ENCODE measurements at regions not wholly inside any gene's neighbourhood (a gene's known extent, or its start where the extent isn't known, plus 50 kb on each side); places are given as distances from the start of the nearest gene placed in this dataset.

DNA sequence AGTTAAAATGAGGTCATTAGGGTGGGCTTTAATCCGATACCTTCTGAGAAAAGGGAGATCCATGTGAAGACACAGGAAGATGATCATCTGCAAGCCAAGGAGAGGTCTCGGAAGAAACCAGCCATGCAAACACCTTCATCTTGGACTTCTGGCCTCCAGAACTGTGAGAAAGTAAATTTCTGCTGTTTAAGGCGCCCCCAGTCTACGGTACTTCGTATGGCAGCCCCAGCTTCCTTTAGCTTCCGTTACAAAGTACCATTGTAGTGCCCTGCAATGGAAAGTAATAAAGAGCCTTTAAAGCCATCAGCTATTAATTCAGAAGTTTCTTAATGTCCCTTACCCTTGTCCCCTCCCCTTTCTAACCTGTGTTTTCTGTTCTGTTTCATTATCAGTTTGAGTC, 308.1 kb downstream of the AACS start:
- DNase-seq = no peak

DNA sequence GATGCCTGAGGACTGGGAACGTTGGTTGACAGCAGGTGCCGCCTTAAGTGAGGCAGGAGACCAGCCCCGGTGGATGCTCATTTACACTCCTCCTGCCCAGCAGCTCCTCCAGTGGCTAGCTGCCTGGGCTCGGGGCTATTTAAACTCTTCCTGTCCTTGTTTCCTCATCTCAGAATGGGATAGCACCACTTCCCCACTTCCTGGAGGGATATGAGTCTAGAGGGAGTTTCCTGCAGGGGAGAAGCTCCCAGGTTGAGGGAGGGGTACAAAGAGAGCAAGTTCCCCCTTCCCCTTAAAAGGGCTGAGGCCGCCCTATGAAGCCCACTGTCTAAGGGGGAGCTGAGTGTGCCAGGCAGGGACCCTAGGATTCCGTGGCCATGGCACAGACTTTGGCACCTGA, 311.2 kb downstream of the AACS start:
- DNase-seq = no peak

DNA sequence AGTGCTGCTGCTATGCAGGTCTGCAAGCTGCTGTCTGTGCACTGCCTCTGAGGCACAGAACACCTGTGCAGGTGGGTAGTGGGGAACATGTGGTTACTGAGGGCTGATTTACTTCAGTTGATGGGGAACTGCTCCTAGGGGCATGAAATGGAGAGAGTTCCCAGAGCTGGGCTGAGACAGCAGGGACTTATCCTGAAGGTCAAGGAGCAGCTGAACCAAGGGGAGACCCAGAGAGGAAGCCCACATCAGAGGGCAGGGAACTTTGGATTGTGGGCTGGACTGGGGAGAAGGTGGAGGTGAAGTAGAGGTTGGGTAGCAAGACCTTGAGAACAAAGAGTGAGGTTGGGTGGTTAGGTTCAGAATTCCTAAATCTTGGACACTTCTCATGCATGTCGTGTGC, 311.9 kb downstream of the AACS start:
- no peak for DNase-seq

DNA sequence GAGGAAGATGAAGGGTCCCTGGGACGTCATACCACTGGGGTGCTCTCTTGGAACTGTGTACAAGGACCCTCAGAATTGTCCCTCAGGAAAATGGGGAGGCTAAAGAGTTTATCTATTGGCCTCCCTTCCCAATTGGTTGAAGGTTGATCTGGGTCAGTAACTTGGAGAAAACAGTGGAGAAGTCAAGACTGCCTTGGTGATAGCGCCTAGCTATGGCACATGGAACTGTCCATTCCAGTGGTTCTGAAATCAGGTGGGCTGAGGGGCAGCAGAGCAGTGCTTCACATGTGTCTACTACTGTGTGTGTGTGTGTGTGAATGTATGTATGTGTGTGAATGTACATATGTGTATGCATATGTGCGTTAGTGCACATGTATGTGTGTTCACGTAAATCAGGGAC, 316.1 kb downstream of the AACS start:
- no peak for DNase-seq

DNA sequence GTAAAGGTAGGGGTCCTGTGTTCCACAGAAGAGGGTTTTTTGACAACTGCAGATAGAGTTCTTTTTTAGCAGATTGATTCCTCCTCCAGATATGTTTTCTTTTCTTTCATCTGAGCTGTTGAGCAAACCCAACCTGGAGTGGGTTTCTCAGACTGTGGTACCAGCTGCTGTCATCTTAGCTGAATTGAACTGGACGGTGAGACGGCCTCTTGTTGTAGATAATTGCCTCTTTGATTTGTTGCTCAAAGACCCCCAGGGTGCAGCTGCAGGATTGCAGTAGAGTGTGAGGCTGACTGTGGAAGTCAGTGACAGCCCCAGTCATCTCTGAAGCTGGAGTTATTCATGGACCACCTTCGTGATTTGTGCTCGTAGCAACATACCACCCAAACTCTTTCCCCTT, 317.7 kb downstream of the AACS start:
- DNase-seq = no peak

DNA sequence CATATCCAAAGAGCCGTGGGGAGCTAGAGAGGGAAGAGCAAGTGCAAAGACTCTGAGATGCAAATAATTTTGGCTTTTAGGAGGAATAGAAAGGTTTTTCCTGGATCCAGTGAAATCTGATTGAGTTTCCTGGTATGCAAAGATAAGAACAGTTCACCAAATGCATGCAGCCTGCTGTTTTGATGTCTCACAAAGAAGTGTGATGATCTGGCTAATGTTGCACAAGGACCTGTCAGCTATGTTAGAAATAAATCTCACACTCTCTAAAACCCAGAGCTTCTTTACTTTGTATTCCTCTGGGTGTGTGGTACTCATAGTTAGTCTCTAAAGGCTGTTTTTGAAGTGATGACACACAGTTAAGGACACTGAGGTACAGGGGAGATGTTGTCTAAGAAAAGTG, 321.4 kb downstream of the AACS start:
- no peak for DNase-seq

DNA sequence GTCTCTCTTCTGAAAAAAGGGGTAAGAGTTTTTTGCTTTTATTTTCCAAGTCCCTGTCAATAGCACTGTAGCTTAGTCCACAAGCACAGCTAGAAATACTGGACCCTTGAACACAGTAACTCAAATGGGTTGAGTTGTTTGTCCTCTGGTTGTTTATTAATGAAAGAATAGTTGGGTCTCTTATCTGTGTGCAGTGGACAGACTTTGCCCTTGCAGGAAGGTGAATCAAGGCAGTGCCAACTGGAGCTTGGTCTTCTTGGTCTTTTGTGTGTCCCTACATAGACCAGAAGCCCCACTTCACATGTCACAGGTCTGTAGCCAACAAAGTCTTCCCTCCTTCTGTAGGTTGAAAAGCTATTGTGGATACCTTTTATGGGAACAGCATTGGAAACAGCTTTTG, 322.0 kb downstream of the AACS start:
- no peak for DNase-seq

DNA sequence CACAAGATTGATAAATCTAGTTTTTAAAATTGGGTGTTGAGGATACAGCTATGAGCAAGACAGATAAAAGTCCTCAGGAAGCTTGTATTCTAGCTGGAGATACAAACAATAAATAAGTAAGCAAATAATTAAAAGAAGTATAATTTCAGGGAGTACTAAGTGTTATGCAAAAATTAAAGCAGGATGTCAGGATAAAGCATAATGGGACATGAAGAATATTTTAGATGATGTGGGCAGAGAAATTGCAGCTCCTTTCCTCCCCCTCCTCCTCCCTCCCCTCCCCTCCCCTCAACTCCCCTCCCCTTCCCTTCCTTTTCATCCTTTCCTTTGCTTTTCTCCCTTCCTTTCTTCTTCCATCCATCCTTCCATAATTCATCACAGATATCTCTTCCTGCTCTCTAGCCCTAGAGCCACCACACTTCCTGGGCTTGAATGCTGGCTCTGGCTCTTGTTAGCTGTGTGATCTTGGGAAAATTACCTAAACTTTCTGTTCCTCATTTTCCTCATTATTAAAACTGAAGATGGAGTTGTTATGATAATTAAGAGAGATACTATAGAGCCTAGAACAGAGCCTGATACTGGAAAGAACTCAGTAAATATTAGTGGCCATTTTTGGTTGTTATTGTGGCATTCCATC, 323.9 kb downstream of the AACS start:
- DNase-seq = no peak

DNA sequence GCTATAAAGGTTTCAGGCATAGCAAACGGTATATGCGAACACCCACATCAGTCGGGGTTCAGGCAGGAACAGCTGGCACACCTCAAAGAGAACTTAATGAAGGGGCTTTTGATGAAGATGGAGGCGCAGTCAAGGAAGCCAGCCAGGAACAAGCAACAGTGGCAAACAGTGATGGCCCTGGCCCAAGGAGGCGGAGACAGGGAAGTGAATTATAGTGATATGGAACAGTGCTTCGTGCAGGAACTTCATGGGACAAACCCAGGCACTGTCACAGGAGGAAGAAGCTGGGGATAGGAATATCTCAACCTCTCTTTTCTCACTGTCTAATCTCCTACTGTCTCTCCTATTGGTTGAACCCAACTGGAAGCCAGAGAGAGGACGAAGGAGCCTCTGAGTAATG, 328.3 kb downstream of the AACS start:
- no peak for DNase-seq

DNA sequence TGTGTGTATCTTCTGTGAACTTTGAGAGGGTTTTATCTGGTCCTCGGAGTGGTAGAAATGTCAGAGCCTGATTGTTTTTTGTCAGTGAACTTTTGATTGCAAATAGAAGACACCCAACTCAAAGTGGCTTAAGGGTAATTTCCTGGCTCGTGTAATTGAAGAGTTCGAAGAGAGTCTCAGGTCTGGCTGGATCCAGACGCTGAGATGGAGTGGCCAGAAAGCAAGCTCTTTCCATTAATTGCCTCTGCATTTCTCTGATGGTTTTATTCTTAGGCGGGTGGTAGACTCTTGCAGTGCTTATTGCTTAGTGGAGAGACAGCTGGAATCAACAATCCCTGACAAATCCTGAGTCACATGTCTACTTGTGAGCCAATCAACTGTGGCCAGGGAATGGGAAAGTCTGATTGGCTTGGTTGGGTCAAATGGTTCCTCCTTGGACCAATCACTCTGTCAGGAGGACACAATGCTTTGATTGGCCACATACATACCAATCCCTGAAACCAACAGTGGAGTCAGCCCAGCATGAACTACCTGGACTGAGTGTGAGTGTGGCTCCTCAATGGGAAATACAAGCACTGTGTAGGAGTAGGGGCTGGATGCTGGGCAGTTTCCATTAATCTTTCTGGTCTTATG, 330.5 kb downstream of the AACS start:
- DNase-seq = no peak

DNA sequence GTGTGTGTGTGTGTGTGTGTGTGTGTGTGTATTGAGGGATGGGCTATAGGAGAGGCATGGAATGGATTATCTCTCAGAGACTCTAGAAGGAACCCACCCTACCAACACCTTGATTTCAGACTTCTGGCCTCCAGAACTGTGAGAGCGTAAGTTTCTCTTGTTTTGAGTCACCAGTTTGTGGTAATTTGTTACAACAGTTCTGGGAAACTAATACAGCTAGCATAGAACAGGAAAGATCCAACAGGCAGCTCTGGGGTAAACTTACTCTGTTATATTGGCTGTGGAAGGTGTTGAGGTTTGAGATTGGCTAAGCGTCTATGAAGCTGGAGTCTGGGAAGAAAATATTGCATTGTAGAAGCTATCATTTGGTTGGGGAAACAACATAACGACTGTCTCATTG, 334.3 kb downstream of the AACS start:
- DNase-seq = no peak

DNA sequence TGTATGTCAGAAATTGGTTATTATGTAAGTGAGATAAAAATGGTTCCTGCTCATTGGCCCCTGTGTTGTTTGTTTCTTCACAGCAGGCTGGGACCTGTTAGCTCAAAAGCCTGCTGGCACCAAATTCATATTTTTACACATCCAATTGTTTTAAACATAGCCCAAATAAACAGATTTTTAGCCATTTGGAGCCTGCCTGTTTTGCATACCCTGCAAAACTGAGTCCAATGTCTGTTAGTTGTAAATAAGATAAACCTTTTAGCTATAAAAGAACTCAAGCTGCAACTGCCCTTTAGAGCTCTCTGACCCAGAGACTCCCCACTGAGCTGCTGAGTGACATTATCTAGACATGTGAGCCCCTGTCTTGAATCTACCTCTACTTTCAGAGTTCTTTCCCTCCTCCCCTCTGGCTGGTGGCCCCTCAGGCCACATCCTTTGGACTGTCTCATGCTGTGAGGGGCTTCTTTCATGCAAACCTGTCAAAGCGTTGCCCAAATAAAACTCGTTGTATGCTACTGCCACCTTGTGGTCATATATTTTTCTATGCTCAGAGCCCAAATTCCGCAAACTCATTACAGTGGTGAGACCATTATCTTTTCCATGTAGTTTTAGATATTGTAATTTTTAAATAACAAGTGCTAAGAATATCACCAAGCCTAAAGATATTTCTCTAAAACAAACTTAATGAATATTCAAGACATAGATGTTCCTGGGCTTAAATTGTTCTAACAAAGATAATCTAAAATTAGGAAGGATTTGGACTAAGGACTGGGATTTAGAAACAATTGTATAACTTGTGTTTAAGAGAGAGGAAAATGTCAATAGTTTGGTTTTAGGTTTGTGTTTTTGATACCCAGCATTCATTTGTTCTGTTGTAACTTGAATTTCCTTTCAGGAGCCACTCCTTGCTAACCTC, 337.9 kb downstream of the AACS start:
- peak; percentile 68 for DNase-seq

DNA sequence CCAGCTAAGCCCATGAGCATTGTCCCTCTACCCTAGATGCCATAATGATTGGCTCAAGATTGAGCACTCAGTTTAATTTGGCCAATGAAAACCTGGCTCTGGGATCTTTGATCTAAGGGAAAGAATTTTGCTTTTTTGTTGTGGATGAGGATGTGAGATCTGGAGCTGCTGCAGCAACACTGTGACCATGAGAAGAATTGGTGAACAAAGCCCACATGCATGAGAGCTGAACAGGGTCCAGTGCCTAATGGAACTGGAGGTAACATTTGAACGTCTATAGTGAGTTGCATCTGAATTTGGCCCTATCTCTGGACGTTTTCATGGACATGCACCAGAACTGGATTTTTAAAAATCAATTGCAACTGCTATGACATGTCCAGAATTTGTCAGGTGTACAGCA, 338.6 kb downstream of the AACS start:
- DNase-seq = no peak

DNA sequence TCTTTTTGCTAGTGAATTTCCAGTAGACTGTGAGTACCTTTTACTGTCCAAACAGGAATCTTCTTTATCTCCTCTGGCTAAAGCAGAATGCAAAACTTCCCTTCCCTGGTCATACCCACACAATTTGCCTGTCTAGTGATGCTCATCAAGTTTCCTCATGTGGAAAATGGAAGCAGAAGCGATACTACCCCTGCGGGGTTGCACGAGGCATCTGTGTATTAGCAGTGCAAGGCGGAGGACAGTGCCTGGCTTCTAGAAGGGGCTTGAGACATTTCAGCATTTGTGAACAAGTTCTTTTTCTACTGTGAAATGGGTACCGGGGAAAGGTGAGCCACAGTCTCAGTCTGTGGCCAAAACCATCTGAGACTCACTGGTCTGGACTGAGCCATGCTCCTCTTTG, 340.9 kb downstream of the AACS start:
- DNase-seq = no peak

DNA sequence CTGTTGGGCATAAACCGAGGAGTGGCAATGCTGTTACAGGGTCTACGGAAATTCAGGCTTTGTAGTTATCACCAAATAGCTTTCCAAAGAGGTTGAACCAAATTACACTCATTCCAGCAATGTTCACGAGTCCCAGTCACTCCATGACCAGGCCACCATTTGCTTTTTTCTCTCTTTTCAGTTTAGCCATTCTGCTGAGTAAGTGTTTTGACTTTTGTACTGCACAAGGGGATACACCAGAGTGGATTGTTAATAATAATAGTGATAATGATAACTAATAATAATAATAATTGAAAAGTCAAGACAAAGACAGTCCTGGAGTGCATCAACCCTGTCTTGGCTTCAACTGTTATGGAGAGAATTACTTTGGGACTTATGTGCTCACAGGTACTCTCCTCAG, 343.5 kb downstream of the AACS start:
- DNase-seq = no peak

DNA sequence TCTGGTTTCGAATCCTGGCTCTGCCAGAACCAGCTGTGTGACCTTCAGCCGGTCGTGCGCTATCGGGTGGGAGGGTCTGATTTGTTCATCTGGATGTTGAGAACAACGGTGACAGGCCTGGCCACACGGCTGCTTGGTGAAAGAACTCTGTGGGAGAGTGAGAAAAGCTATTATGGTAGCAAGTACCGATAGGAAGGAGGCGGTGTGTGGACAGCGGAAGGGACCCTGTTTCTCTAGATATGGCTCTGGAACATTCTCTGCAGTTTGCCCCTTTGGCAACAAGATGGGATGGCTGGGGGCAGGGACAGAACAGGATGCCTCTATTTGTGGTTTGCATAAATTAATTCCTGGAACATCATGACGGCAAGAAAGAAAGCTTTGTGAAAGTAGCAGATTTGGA, 347.3 kb downstream of the AACS start:
- no peak for DNase-seq

DNA sequence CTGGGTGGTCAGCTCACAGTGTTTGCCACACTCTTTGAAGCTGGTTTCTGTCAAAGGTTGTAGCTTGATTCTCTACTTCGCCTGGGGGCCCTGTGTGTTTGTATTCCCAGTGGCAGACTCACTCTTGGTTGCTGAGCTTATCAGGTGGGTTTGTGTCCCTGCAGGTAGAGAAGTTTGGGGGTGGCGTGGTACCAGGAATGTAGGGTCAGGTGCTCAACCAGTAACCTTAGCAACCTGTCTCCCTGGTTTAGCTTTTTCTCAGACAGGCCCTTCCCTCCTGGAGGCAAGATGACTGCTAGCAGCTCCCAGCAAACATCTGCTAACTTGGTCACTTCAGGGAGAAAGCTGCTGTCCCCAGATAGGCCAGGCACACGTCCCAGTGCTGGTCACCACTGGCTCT, 352.2 kb downstream of the AACS start:
- DNase-seq = no peak

DNA sequence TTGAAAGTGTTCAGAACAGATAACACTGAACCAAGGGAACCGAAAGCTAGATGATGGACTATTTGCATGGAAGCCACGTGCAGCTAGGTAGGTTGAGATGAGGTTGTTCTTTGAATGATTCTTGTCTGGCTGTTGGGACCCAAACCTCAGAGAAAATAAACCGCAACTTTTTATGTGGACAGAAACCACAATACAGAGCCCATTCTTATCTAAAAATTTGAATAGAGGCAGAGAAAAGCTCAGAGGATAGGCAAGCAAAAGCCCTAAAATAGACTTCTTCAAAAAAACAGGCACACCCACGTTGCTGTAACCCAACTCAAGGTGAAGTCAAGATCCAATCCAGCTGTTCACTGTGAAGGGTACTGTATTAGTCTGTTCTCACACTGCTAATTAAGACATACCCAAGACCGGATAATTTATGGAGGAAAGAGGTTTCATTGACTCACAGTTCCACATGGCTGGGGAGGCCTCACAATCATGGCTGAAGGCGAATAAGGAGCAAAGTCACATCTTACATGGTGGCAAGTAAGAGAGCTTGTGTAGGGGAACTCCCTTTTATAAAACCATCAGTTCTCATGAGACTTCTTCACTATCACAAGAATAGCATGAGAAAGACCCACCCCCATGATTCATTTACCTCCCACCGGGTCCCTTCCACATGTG, 353.8 kb downstream of the AACS start:
- no peak for DNase-seq

DNA sequence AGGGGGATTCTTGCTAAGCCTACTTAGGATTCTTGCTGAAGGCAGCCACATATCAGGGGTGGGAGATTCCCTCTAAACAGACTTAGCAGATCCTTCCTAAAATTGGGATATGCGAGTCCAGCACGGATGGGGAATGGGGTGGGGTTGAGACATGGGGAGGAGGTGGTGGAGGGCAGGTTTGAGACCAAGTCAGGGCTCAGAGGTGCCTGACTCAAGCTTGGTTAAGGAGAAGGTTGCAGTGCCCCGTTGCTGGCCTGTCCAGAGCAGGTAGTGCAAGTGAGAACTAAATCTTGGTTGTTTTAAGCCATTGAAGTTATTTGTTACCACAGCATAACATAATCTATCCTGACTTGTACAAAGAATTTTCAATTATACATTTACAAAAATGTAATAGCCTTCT, 359.7 kb downstream of the AACS start:
- no peak for DNase-seq

DNA sequence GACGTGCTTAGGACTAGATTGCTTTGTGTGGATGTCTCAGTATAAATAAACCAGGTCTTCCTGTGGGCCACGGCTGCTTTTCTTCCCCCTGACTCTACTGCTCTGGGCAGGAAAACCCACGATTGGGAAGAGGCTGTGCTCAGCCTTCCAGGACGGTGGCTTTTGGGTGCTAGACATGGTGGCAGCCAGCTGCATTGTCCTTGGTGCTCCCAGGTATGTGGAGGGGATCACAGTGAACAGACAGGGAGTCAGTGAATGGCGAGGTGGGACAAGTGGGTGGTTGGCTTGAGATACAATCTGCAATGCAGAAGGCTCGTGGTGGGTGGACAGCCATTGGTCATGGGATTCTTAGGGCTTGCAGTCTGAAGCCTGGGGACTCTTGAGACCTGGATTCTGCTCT, 366.3 kb downstream of the AACS start:
- no peak for DNase-seq

DNA sequence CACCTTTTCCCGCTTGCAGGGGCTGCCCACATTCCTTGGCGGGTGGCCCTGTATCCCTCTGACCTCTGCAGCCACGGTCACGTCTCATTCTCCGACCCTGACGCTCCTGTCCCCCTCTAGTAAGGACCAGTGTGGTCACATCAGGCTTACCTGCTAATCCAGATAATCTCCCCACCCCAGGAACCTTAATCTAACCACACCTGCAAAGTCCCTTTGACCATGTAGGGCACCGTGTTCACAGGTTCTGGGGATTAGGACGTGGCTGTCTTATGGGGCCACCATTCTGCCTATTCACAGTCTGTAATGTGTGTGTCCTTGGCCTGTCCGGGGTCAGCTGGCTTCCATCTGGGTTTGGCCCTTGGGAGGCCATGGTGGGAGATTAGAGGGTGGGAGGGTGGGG, 368.9 kb downstream of the AACS start:
- DNase-seq = no peak

DNA sequence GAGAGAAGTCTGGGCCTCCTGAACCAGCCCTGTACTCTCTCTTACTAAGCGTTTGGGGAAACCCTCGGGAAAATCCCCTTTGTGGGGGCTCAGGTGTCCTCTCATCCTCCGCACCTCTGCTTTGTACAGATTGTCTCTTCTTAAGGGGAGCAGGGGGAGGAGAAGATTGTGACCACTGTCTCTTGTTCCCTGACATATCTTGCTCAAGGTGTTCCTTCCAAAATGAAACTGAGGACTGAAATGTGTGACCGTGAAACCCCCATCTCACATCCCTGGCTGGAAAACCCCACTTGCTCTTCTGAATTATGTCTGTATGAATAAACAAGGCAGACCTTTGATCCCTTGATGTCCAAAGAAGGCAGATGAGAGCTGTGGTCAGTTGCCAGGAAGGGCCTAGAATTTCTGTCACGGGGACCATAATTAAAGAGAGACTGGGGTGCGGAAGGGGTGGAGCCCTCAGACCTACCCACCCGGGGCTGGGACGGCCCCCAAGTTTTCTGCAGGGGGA, 369.8 kb downstream of the AACS start:
- no peak for DNase-seq

DNA sequence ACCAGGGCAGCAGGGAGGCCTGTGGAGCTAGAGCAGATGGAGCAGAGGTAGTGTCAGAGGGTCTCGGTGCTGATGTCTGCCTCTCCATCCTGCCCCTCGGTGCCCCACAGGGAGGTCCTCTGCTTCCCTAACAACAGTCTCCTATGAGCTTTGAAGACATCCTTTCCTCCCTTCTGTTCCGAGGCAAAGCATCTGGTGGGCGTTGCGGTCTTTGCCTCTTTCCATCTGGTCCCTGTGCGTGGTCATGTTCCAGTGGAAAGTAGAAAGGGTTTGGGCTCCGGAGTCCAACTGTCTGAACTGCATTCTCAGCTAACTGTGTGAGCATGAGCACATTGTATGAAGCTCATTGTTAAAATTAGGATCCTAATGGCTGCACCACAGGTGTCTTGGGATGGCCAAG, 370.6 kb downstream of the AACS start:
- DNase-seq = peak; percentile 9

DNA sequence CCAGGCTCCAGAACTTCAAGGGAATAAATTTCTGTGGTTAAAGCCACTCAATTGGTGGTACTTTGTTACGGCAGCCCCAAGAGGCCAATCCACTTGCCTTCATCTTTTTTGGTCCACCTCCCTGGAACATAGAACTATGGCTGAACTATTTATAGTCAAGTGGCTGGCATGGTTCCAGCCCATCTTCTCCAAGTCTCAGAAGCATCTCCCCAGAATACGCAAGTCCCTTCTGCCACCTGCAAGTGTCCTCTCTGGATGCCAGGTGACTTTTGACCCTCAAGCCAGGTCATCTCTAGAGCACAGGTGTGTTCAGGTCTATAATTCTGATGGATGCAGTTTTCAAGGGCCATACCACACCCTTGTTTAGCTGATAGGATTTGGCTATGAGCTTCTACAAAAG, 371.5 kb downstream of the AACS start:
- DNase-seq = no peak

All from NCI-H1694 (cell line).